Endothelial cell of umbilical vein (primary cell): ENCODE measurements at regions not wholly inside any gene's neighbourhood (a gene's known extent, or its start where the extent isn't known, plus 50 kb on each side); places are given as distances from the start of the nearest gene placed in this dataset.

ENCODE experiments used
- EZH2 ChIP-seq: IDR thresholded peaks from 2 replicates; pipeline ENCODE4 v1.6.1; 2012; ENCODE audit warnings: borderline replicate concordance, low read depth, mild to moderate bottlenecking, moderate library complexity, low read length, inconsistent platforms; ENCODE audit not compliant: severe bottlenecking
- FOS ChIP-seq: IDR thresholded peaks from 2 replicates; pipeline ENCODE4 v1.6.1; 2011; ENCODE audit warnings: mild to moderate bottlenecking, low read length, moderate library complexity, borderline replicate concordance; ENCODE audit not compliant: insufficient read depth
- GATA2 ChIP-seq: IDR thresholded peaks from 2 replicates; pipeline ENCODE4 v1.7.0; 2011; ENCODE audit warnings: low read depth, mild to moderate bottlenecking, moderate library complexity, mixed read lengths, low read length; ENCODE audit not compliant: insufficient read length, insufficient read depth
- JUN ChIP-seq: IDR thresholded peaks from 2 replicates; pipeline ENCODE4 v1.6.1; 2011; ENCODE audit warnings: borderline replicate concordance, low read depth; ENCODE audit not compliant: insufficient read length, insufficient read depth
- MYC ChIP-seq: IDR thresholded peaks from one replicate; pipeline ENCODE4 v1.6.1; 2011; ENCODE audit warnings: mild to moderate bottlenecking, low read depth, low read length
- POLR2A ChIP-seq: IDR thresholded peaks from 2 replicates; pipeline ENCODE4 v1.6.1; 2012; ENCODE audit warnings: low read depth, mild to moderate bottlenecking, control low read depth, low read length
- POLR2AphosphoS5 ChIP-seq: IDR thresholded peaks from 2 replicates; pipeline ENCODE4 v1.6.1; 2012; ENCODE audit warnings: low read depth, mild to moderate bottlenecking, control low read depth, low read length, moderate library complexity; ENCODE audit not compliant: insufficient read depth
- TF ChIP-seq, protein P1 (sequence below): IDR thresholded peaks from 2 replicates; pipeline ENCODE4 v1.6.1; 2011; ENCODE audit not compliant: insufficient read depth, insufficient read length
- TF ChIP-seq, protein P2 (sequence below), 2 donors: IDR thresholded peaks; 1 replicate in 1 of 2; 2 replicates in 1 of 2; pipeline ENCODE4 v1.5.1; 2011; ENCODE audit warnings: low read length in 2 of 2, mild to moderate bottlenecking in 2 of 2, moderate library complexity in 2 of 2, control low read depth in 1 of 2, inconsistent platforms in 1 of 2, low read depth in 1 of 2; ENCODE audit not compliant: insufficient read depth in 1 of 2; ENCODE audit errors: extremely low read depth in 1 of 2

GRCh38 chr3:82790307-82791097 is 1029.1 kb upstream of the GBE1 start:
- no peak for TF ChIP-seq POLR2AphosphoS5
- TF ChIP-seq, protein P1, sequence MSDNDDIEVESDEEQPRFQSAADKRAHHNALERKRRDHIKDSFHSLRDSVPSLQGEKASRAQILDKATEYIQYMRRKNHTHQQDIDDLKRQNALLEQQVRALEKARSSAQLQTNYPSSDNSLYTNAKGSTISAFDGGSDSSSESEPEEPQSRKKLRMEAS = no peak
- TF ChIP-seq, protein P2, sequence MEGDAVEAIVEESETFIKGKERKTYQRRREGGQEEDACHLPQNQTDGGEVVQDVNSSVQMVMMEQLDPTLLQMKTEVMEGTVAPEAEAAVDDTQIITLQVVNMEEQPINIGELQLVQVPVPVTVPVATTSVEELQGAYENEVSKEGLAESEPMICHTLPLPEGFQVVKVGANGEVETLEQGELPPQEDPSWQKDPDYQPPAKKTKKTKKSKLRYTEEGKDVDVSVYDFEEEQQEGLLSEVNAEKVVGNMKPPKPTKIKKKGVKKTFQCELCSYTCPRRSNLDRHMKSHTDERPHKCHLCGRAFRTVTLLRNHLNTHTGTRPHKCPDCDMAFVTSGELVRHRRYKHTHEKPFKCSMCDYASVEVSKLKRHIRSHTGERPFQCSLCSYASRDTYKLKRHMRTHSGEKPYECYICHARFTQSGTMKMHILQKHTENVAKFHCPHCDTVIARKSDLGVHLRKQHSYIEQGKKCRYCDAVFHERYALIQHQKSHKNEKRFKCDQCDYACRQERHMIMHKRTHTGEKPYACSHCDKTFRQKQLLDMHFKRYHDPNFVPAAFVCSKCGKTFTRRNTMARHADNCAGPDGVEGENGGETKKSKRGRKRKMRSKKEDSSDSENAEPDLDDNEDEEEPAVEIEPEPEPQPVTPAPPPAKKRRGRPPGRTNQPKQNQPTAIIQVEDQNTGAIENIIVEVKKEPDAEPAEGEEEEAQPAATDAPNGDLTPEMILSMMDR (IDR thresholded peaks at IDR 0.05; ENCODE audit: extremely low read depth in 1 of 2, insufficient read depth in 1 of 2, low read depth in 1 of 2, low read length in 2 of 2) = no peak
- no peak for TF ChIP-seq POLR2A
- no peak for TF ChIP-seq EZH2
- no peak for TF ChIP-seq FOS
- TF ChIP-seq GATA2 = no peak
- no peak for TF ChIP-seq JUN
- TF ChIP-seq MYC = no peak
